ENCODE measurements at regions not wholly inside any gene's neighbourhood (a gene's known extent, or its start where the extent isn't known, plus 50 kb on each side); places are given as distances from the start of the nearest gene placed in this dataset.

DNA sequence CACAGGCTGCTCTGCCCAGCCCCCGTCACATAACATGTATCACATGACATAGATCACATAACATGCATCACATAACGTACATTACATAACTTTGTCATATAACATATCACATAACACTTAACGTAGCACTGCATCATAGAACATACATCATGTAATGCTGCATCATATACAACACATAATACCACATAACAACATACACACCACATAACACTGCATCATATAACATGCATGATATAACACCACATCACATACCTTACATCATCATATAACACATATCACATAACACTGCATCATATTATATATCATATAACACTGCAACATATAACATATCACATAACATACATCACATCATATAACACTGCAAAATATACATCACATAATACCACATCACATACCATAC is 83.8 kb downstream of the AXIN2 start:
- no peak for DNase-seq (ENCODE audit: low read depth in 4 of 4, low spot score in 2 of 4)

DNA sequence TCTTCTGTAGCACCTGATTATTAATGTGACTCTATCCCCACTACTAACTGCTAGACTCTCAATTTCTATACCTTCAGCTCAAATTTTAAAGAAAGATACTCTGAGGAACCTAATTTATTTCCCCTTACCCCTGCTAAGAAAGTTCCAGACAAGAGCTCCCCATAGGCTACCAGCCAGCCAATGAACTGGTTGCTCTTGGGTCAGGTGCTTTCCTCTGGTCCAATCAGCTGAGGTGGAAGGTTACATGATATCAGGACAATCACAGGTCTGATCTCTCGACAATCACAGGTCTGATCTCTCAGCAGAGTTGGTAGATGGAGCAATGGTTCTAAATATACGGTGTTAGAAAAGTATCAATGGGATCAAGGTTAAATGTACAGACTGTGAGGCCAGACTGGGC is 86.8 kb downstream of the AXIN2 start:
- DNase-seq (ENCODE audit: low read depth in 4 of 4, low spot score in 2 of 4), result no peak

DNA sequence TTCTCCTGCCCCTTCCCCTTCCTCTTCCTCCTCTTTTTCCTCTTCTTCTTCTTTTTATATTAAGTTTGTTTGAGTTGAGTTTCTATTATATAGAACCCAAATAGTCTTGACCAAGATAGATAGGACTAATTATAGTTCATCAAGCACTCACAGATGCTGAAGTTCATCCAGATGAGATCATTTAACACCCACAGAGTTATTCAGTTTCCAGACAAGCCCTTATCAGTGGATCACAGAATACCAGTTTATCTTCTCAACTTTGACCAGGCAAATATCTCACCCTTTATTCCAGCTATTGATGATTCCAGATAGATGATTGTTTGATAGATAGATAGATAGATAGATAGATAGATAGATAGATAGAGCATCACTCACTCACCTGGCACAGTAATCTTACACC is 87.5 kb downstream of the AXIN2 start:
- no peak for DNase-seq (ENCODE audit: low read depth in 4 of 4, low spot score in 2 of 4)

DNA sequence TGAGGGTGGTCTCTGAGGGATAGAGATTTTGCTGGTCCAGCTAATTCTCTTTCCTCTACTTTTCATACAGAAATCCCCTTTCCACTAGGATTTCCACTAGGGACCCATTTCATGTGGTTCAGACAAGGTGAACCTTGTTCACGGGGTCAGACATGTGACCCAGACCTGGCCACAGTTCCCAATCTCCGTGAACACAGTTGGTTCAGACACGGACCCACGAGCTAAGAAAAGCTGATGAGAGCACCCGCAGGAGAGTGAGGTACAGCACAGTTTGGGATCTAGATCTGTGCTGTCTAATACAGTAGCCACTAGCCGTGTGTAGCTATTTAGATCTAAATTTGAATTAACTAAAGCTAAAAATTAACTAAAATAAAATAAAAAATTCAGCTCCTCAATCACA is 88.1 kb downstream of the AXIN2 start:
- no peak for DNase-seq (ENCODE audit: low read depth in 4 of 4, low spot score in 2 of 4)

DNA sequence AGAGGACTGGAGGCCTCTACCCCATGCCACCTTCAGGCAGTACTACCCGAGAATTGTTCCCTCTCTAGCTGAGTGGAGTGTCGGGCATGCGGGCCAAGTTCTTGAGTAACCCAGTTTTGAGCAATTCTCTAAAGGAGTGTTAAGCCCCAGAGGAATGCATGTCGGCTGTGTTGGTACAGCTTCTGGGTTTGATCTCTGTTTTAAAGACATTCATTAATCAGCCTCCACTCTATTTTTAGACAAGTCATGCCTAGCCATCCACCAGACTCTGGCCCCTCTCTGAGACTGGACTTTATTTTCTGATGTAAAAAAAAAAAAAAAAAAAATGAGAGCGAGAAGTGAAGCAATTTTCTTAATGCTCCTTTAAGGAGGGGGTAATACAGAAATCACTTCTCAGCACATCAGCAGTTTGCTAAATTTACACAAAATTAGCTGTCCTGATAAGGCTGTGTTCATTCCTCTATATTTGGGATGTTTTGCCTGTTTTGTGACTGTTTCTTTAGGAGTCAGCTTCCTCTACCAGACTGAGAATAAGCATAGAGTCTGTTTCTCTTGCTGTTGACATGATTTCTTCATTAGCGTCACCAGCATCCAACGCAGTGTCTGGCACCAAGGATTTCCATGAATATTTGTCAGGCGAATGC is 88.7 kb downstream of the AXIN2 start:
- no peak for DNase-seq (ENCODE audit: low read depth in 4 of 4, low spot score in 2 of 4)

DNA sequence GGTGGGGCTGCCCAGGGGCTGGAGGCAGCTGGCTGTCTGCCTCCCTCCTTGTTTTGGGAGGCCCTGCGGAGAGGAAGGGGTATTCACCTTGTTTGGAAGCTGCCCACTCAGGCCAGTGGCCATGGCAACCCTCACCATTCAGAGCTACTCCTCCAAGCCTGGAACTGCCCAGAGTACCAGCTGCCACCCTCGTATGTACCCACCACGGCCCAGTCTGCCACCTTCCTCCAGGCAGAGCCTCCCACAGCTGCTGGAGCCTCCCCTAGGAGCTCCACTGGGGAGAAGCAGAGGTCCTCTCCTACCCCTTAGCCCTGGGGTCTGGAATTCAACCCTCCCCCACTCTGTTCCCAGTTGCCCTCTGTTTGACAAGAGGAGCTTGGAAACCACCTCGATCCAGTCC is 90.7 kb downstream of the AXIN2 start:
- DNase-seq (ENCODE audit: low read depth in 4 of 4, low spot score in 2 of 4), result no peak

DNA sequence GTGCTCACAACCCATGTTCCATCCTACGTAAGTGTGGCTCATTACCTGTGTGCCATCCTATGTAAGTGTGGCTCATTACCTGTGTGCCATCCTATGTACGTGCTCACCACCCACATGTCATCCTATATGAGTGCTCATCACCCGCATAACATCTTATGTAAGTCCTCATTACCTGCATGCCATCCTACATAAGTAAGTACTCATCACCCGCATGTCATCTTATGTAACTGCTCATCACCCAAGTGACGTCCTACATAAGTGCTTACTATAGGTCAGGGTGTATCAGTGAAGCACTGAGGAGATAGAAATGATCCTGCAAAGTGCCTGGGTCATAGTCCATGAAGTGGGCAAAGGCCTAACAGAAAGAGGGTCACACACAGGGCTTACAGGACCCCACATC is 93.1 kb downstream of the AXIN2 start:
- no peak for DNase-seq (ENCODE audit: low read depth in 4 of 4, low spot score in 2 of 4)

DNA sequence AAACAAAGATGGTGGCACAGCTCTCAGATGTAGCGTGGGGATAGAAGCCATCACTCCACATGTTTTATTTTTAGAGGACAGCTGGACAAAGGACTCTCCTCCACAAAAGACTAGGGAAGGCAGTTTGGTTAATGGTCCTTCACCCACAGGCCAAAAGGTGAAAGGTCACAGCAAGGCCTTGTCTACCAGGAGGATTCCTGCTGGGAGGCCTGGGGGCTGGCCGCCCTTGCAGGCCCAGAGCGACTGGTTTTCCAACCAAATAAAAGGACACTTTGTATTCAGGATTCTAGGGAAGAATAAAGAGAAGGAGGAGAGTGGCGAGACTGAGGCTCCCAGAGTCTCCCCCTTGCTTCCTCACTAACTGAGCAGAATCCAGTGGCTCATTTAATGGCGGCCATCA is 94.3 kb downstream of the AXIN2 start:
- DNase-seq (ENCODE audit: low read depth in 4 of 4, low spot score in 2 of 4), result no peak

DNA sequence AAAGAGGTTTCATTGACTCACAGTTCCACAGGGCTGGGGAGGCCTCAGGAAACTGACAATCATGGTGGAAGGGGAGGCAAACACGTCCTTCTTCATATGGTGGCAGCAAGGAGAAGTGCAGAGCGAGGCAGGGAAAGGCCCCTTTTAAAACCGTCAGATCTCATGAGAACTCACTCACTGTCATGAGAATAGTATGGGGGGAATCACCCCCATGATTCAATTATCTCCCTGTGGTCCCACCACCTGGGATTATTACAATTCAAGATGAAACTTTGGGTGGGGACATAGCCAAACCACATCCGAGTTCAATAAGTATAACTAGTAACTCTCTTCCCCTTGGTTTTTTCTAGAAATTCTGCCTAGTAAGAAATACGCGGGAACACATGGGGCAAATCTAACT is 94.9 kb downstream of the AXIN2 start:
- DNase-seq (ENCODE audit: low read depth in 4 of 4, low spot score in 2 of 4), result no peak

DNA sequence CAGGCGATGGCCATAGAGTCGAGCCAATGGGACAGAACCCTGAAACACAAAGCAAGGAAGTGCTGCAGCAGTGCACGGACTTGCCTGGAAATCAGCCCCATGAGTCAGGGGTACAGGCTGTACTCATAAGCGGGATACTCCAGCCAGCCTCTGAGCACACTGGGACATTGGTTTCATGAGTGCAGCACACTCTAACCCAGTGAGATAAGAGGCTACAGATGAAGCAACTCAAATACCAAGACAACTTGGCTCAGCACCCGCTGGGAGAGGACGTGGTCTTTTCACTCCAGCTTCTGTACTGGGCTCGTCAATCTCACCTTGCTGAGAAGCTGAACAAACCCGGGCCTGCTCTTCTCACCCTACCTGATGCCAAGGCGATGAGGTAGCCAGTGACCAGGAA is 98.2 kb downstream of the AXIN2 start:
- DNase-seq (ENCODE audit: low read depth in 4 of 4, low spot score in 2 of 4), result no peak

DNA sequence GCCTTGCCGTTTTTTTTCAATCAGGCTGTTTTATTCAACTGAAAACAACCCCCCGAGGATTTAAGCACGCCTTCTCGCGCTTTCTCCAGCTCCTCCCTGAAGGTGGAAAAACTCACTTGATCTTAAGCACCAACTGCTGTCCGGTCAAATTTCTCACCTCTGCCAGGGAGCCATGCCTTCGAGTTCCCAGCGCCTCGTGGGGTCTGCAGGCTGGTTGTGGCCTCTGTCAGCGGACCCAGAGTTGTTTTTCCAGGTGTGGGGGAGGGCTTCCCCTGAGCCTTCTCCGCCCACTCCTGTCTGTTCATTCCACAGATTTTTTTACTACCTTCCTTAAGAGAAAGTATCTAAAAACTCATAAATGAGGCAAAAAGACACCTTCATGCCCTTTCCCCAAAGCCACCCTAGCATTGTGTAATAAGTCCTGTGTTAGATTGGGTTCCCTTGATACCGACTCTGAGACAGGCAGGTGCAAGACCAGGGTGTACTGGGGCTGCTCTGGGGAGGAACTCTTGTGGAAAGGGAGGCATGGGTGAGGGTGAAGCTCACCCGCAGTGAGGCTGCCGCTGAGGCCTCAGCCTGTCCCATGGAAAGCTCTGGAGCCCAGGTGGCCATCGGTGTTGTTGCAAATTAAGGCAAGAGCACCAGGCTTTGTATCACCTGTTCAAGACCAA is 101.6 kb downstream of the AXIN2 start:
- DNase-seq (ENCODE audit: low read depth in 4 of 4, low spot score in 2 of 4), result peak in 1 of 4 donors; percentile 19

DNA sequence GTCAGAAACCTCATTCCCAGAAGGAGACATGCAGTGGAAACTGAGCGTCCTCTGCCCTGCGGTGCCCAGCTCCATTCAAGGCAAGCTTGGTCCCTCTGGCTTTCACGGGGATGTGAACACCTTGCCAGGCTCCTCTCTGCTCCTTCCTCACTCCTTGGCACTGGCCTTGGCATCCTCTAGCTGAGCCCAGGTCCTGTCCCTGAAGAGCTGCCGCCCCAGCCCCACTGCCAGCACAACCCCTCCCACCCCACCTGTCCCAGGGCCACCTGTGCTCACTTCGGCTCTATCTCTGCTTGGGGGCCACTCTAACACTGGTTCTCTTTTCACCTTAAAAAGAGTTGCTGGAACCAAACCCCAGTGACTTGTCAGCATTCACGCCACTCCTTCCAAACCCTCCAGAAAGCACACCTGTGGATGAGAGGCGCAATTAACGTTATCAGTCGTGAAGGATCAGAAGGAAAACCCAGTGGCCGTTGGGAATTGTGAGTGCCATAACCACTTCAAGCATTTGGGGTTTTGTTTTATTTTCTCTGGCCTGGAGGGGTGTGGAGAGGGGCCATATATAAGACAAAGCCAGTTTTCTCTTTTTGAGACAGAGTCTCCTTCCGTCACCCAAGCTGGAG is 103.7 kb downstream of the AXIN2 start:
- DNase-seq (ENCODE audit: low read depth in 4 of 4, low spot score in 2 of 4), result no peak

DNA sequence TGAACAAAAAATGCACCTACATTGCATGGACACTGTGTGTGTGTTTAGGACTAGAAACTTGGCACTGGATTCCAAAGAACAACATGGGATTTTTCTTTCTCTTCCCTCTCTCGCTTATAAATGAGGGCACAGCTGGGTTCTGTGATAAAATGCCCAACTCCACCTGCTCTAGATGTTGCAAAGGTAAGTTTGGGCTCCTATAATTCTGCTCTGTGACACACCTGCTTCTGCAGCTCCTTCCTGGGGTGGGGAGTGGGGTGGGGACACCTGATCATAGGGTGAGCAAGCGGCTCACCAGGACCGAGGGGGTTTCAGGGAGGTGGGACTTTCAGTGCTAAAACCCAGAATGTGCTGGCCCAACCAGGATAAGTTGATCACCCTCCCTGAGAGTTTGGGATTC is 104.3 kb downstream of the AXIN2 start:
- DNase-seq (ENCODE audit: low read depth in 4 of 4, low spot score in 2 of 4), result no peak

DNA sequence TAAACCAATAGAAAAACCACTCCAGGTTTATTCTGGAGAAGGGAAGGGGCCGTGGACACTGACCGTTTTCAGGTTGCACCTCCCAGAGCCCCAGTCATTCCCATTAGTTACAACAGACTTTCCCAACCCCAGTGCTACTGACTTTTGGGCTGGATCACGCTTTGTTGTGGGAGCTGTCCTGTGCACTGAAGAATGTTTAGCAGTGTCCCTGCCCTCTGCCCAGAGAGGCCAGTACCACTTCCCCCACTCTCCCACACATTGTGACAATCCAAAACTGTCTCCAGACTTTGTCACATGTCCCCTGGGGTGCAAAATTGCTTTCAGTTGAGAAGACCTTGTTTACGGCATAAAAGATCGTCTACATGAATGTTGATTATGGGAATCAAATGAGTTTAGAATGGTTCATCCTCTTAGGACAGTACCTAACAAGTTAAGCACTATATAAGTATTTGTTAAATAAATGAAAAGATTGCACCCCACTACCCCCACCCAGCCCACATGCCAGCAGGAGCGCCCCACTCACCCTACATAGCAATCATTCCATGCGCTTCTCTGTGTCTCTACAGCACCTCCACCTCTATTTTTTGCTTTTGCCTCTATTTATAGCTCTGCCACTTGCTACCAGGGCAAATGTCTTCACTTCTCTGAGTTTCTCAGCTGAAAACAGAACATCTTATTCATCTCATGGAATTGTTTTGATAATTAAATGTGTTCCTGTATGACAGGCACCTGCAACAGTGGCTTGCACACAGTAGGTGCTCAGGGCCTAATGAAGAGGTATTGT is 104.9 kb downstream of the AXIN2 start:
- DNase-seq (ENCODE audit: low read depth in 4 of 4, low spot score in 2 of 4), result no peak

DNA sequence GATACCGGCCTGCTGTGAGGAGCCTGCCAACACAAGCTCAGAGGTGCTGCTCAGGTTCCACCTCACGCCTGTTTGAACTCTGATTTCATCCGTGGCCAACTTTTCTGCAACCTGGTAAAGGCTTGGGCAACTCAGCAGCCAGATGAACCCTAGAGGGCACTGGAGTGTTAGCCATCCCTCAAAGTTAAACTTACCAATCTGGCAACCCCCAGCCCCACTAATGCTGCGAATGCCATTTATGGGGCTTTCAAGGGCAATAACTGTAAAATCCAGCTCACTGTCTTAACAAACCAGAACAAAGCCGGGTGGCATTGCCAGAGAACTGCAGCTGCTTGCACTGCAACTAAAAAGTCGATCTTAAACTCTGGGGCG is 105.5 kb downstream of the AXIN2 start:
- DNase-seq (ENCODE audit: low read depth in 4 of 4, low spot score in 2 of 4), result peak in 2 of 4 donors; percentile 22 to 25

DNA sequence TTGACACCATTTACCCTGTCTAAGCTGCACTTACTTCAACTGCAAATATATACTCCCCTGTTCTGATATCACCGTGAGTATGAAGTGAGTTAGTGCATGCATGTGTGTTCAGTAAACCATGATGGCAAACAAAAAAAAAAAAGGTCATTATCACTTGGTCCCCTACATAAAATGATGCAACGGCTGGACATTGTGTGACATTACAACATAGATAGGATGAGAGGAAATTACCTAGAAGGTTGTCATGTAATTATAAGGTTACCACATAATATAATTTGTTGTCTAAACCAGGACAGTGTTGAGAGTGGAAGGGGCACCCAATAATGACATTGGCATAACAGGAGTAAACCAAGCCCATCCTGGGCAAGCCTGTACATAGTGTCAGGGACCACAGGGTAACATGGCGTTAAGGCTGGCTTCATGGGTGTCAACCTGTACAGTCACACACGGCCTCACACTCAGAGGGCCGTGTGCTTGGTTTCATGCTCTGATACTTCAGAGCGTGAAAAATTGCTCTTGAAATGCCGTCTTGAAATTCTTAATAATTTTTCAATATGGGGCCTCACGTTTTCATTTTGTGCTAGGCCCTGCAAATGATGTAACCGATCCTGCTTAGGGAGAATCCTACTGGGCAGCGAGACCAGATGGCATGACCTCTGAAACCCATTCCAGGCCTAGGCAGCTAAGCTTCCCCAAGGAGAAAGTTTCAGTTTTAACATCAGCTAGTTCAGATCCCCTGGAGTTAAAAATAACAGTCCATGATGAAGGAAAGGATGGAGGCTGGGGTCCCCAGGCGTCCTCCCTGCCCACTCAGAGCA is 106.1 kb downstream of the AXIN2 start:
- DNase-seq (ENCODE audit: low read depth in 4 of 4, low spot score in 2 of 4), result no peak

DNA sequence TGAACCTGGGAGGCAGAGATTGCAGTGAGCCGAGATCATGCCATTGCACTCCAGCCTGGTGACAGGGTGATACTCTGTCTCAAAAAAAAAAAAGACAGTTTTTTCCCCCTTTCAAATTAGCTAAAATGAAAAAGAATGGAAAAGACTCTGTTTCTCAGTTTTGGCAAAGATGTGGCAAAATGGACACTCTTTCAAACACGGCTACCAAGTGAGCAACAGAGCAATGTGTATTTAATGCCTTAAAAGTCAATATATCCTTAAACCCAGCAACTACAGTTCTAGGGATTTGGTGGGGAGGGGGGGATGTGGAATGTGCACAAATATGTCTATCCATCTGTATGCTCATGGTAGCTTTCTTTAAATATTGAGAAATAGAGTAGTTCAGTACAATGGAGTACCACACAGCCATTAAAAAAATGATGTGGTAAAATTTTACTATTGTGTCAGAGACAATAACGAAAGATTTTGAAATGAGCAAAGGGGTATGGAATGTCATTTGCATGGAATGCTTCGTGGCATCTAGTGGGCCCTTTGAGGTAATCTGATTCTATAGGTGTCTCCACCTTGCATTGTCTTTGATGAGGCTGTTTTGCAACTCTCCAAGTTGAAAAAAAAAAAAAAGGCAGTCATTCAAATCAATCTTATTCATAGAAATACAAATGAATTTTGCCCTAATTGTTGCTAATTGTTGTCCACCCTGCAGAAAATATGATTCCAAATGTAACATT is 108.1 kb downstream of the AXIN2 start:
- DNase-seq (ENCODE audit: low read depth in 4 of 4, low spot score in 2 of 4), result no peak

DNA sequence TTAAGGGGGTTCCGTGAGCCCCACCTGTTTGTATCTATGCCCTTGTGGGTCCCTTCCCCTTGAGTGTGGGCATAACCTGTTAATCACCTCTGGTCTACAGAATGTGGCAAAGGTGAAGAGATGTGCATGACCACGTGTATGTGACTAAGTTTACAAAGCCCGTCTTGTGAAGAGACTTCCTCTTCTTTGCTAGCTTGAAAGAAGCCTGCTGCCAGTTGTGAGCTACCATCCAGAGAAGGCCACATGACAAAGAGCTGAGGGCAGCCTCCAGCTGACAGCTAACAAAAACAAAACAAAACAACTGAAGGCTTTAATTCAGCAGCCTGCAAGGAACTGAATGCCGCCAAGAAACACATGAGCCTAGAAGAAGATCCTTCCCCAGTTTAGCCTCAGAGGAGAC is 112.0 kb downstream of the AXIN2 start:
- no peak for DNase-seq (ENCODE audit: low read depth in 4 of 4, low spot score in 2 of 4)

DNA sequence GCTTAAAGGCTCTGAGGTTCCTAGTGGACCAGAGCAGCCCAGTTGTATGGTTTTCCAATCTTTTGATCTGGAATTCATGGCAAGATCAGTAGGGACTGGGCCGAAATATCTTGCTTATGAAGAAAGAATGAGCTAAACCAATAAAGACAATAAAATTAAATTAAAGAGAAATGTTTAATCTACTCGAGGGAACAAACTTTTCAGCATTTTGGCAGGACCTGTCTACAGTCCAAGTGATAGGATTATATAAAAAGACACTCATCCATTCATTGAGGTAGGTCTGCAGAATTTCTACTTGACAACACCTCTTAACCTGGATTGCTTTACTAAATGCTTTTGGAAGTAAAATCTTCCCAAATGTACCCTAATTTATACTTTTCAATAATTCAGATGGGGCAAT is 113.6 kb downstream of the AXIN2 start:
- DNase-seq (ENCODE audit: low read depth in 4 of 4, low spot score in 2 of 4), result no peak

All from left renal cortex interstitium (tissue), 4 donors.